Cardiac fibroblast (primary cell): ENCODE measurements at regions not wholly inside any gene's neighbourhood (a gene's known extent, or its start where the extent isn't known, plus 50 kb on each side); places are given as distances from the start of the nearest gene placed in this dataset.

Source experiments
- DNase-seq, 2 donors: peaks; one replicate each; pipeline versions ENCODE4 v3.0.0 to v3.0.0-alpha.2; 2010; ENCODE audit warnings: low read depth in 2 of 2
- H3K4me3 ChIP-seq, 2 donors: replicated peaks in 1 of 2; 1 replicate in 1 of 2; 2 replicates in 1 of 2; pipeline ENCODE4 v1.5.1; 2011; ENCODE audit warnings: low read depth in 2 of 2, low read length in 2 of 2, mild to moderate bottlenecking in 2 of 2, moderate library complexity in 1 of 2
- CTCF ChIP-seq: IDR thresholded peaks from one replicate; pipeline ENCODE4 v1.5.1; 2011; ENCODE audit warnings: low read depth, mild to moderate bottlenecking, low read length, inconsistent platforms

GRCh38 chr4:152240232-152240631 is 295.7 kb downstream of the FBXW7 start:
- no peak for TF ChIP-seq CTCF
- no peak for DNase-seq
- no peak overlapping the region for H3K4me3 ChIP-seq

GRCh38 chr4:152239216-152239615 is 296.7 kb downstream of the FBXW7 start:
- no peak overlapping the region for H3K4me3 ChIP-seq
- no peak for DNase-seq
- no peak for TF ChIP-seq CTCF

- TF ChIP-seq CTCF = no peak
- no peak for DNase-seq
- no peak overlapping the region for H3K4me3 ChIP-seq
Measured at GRCh38 chr4:152236519-152237056, 299.3 kb downstream of the FBXW7 start.

- no peak for DNase-seq
- H3K4me3 ChIP-seq = no peak overlapping the region
- no peak for TF ChIP-seq CTCF
Measured at GRCh38 chr4:152235718-152236117, 300.2 kb downstream of the FBXW7 start.

- TF ChIP-seq CTCF = no peak
- no peak for DNase-seq
- H3K4me3 ChIP-seq = no peak overlapping the region
Measured at GRCh38 chr4:152234571-152234970, 301.3 kb downstream of the FBXW7 start.

- no peak for TF ChIP-seq CTCF
- H3K4me3 ChIP-seq = no peak overlapping the region
- no peak for DNase-seq
Measured at GRCh38 chr4:152232271-152232670, 303.6 kb downstream of the FBXW7 start.

GRCh38 chr4:152229782-152230289 is 306.1 kb downstream of the FBXW7 start:
- DNase-seq = no peak
- H3K4me3 ChIP-seq = no peak overlapping the region
- no peak for TF ChIP-seq CTCF
